Endodermal cell (in vitro differentiated cells): ENCODE measurements at regions not wholly inside any gene's neighbourhood (a gene's known extent, or its start where the extent isn't known, plus 50 kb on each side); places are given as distances from the start of the nearest gene placed in this dataset.

Source experiments
- DNase-seq: peaks from one replicate; pipeline ENCODE4 v3.0.0-alpha.2; 2017
- H3K27ac ChIP-seq: 2 replicates; pipeline ENCODE4 v1.5.1; 2013; ENCODE audit warnings: mild to moderate bottlenecking, low read depth, low read length, moderate library complexity
- H3K27me3 ChIP-seq: 2 replicates; pipeline ENCODE4 v1.6.1; 2013; ENCODE audit warnings: mild to moderate bottlenecking, low read length, moderate library complexity; ENCODE audit not compliant: insufficient read depth, control insufficient read depth, poor library complexity, severe bottlenecking
- H3K36me3 ChIP-seq: 2 replicates; pipeline ENCODE4 v1.7.0; 2013; ENCODE audit warnings: mild to moderate bottlenecking, low read length, moderate library complexity; ENCODE audit not compliant: control insufficient read depth, insufficient read depth
- H3K4me1 ChIP-seq: one replicate; pipeline ENCODE4 v1.7.0; 2013; ENCODE audit warnings: low read length; ENCODE audit not compliant: control insufficient read depth, insufficient read depth
- H3K4me3 ChIP-seq: 2 replicates; pipeline ENCODE4 v1.5.1; 2013; ENCODE audit warnings: mild to moderate bottlenecking, low read length, moderate library complexity
- H3K9ac ChIP-seq: 2 replicates; pipeline ENCODE4 v1.6.1; 2013; ENCODE audit warnings: mild to moderate bottlenecking, low read length, moderate library complexity; ENCODE audit not compliant: poor library complexity, severe bottlenecking; ENCODE audit errors: extremely low read depth
- H3K9me3 ChIP-seq: 2 replicates; pipeline ENCODE4 v1.6.1; 2013; ENCODE audit warnings: mild to moderate bottlenecking, low read length, moderate library complexity; ENCODE audit not compliant: control insufficient read depth
- H3K27ac Mint-ChIP-seq: 2 replicates; pipeline ENCODE4 v1.8.0; 2020; ENCODE audit warnings: mixed read lengths
- H3K27me3 Mint-ChIP-seq: 2 replicates; pipeline ENCODE4 v1.8.0; 2021; ENCODE audit warnings: mild to moderate bottlenecking, mixed read lengths; ENCODE audit not compliant: insufficient read depth
- H3K36me3 Mint-ChIP-seq: 2 replicates; pipeline ENCODE4 v1.8.0; 2020; ENCODE audit warnings: low read depth, mixed read lengths
- H3K4me1 Mint-ChIP-seq: 2 replicates; pipeline ENCODE4 v1.8.0; 2020; ENCODE audit warnings: mixed read lengths
- H3K4me3 Mint-ChIP-seq: 2 replicates; pipeline ENCODE4 v1.8.0; 2020; ENCODE audit warnings: mild to moderate bottlenecking, moderate library complexity, mixed read lengths
- H3K9me3 Mint-ChIP-seq: 2 replicates; pipeline ENCODE4 v1.8.0; 2020; ENCODE audit warnings: mild to moderate bottlenecking, mixed read lengths
- WGBS, 2 experiments: methylation state at CpG; one replicate each; pipeline versions ENCODE4 v1.1.5 to v1.1.7; 2013; ENCODE audit warnings: missing lambda C conversion rate in 2 of 2, mixed read lengths in 1 of 2; ENCODE audit not compliant: insufficient coverage in 1 of 2, insufficient read length in 1 of 2; 5-methylcytosine and 5-hydroxymethylcytosine counted together
- TF ChIP-seq, protein P1 (sequence below): fragments of 200-600 bp; sonication (generic); conservative IDR thresholded peaks from 2 replicates; pipeline ENCODE4 v1.5.0; 2021; ENCODE audit warnings: antibody characterized with exemption, mild to moderate bottlenecking

DNA sequence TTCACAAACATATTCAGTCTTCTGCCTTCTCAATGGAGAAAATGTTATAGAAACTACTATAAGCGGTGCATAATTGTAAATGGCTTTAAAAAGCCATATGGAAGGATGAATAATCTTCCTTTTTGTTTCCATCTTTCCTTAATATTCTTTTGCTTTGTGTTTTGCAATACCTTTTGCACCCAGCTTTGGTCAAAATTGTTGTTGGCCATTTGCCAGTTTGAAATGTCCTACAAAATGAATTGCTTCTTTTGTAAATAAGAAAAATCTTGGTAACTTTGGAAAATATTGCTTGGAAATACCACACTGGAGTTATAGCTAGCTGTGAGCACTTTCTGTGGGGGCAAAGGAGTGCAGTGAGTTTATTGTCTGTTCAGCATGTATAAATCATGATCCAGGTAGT is 93.5 kb upstream of the NR2F2 start:
- H3K27me3 ChIP-seq, result no peaks in the 10 kb centered on the region
- Mint-ChIP-seq H3K4me1 (no peaks in the 10 kb centered on the region), H3K9me3 (no peaks in the 10 kb centered on the region), H3K4me3 (no peak overlapping the region), H3K27me3 (no peaks in the 10 kb centered on the region), H3K36me3 (no peaks in the 10 kb centered on the region), H3K27ac (no peak overlapping the region)
- no peaks in the 10 kb centered on the region for H3K4me1 ChIP-seq
- no peaks in the 10 kb centered on the region for H3K36me3 ChIP-seq
- DNase-seq, result no peak
- H3K9ac ChIP-seq, result no peak overlapping the region
- no peak overlapping the region for H3K4me3 ChIP-seq
- H3K27ac ChIP-seq, result no peak overlapping the region
- H3K9me3 ChIP-seq, result no peaks in the 10 kb centered on the region
- TF ChIP-seq, protein P1, sequence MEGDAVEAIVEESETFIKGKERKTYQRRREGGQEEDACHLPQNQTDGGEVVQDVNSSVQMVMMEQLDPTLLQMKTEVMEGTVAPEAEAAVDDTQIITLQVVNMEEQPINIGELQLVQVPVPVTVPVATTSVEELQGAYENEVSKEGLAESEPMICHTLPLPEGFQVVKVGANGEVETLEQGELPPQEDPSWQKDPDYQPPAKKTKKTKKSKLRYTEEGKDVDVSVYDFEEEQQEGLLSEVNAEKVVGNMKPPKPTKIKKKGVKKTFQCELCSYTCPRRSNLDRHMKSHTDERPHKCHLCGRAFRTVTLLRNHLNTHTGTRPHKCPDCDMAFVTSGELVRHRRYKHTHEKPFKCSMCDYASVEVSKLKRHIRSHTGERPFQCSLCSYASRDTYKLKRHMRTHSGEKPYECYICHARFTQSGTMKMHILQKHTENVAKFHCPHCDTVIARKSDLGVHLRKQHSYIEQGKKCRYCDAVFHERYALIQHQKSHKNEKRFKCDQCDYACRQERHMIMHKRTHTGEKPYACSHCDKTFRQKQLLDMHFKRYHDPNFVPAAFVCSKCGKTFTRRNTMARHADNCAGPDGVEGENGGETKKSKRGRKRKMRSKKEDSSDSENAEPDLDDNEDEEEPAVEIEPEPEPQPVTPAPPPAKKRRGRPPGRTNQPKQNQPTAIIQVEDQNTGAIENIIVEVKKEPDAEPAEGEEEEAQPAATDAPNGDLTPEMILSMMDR, result no peak
- 82 to 100% methylated on average over 1 of the region's 1 CpG for WGBS, 2 experiments

DNA sequence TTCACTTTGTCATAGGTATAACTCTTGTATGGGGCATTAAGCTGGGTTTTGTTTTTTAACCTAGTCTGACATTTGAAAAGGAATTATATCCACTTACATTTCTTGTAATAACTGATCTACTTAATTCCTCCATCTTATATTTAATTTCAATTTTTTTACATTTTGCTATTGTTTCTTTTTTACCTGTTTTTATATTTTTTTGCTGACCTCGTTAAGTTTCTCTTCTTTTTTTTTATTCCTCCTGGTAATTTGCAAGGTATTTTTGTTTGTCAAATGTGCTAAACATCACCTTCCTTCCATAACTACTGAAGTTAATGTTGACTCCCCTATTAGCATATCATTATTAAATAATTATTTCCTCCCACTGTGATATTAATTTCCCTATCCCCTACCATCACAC is 87.7 kb upstream of the NR2F2 start:
- H3K27ac ChIP-seq, result no peak overlapping the region
- H3K27me3 Mint-ChIP-seq, result peaks cover 10% of the 10 kb centered on the region
- 100% methylated on average over 1 of the region's 1 CpG; no CpG with 5 or more reads in 1 of the 2 experiments for WGBS, 2 experiments
- H3K27me3 ChIP-seq, result no peaks in the 10 kb centered on the region
- no peaks in the 10 kb centered on the region for H3K36me3 Mint-ChIP-seq
- H3K4me1 Mint-ChIP-seq, result no peaks in the 10 kb centered on the region
- H3K9ac ChIP-seq, result no peak overlapping the region
- no peak for DNase-seq
- H3K4me3 ChIP-seq, result no peak overlapping the region
- H3K9me3 Mint-ChIP-seq, result peaks cover 1% of the 10 kb centered on the region
- TF ChIP-seq, protein P1, result no peak
- no peak overlapping the region for H3K27ac Mint-ChIP-seq
- no peak overlapping the region for H3K4me3 Mint-ChIP-seq
- H3K36me3 ChIP-seq, result no peaks in the 10 kb centered on the region
- H3K4me1 ChIP-seq, result no peaks in the 10 kb centered on the region
- peaks cover 7% of the 10 kb centered on the region for H3K9me3 ChIP-seq

DNA sequence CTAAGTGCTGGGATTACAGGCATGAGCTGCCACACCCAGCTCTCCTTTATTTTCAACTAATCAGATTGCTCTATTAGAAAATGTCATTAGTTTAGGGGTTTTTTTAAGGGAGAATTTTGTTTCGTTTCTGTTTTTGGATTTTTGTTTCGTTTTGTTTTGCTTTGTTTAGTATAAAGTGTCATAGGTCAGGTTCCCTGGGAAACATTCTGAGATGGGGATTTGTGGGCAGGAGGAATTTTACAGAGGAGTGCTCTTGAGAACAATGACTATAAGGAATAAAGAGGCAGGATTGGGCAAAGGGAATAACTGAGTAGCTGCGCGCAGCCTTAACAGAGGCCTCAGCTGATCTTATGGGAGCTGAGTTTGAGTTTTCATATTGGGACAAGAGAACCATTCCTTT is 86.8 kb upstream of the NR2F2 start:
- no peaks in the 10 kb centered on the region for H3K27me3 ChIP-seq
- H3K4me3 Mint-ChIP-seq, result no peak overlapping the region
- H3K9me3 ChIP-seq, result peaks cover 7% of the 10 kb centered on the region
- H3K27ac ChIP-seq, result no peak overlapping the region
- no peak for DNase-seq
- no peaks in the 10 kb centered on the region for H3K4me1 ChIP-seq
- H3K27me3 Mint-ChIP-seq, result peaks cover 10% of the 10 kb centered on the region
- peaks cover 3% of the 10 kb centered on the region for H3K4me1 Mint-ChIP-seq
- H3K36me3 ChIP-seq, result no peaks in the 10 kb centered on the region
- 89 to 100% methylated on average over 2 to 4 of the region's 4 CpGs for WGBS, 2 experiments
- no peak overlapping the region for H3K4me3 ChIP-seq
- no peak overlapping the region for H3K9ac ChIP-seq
- TF ChIP-seq, protein P1, result no peak
- H3K27ac Mint-ChIP-seq, result no peak overlapping the region
- H3K9me3 Mint-ChIP-seq, result peaks cover 4% of the 10 kb centered on the region
- no peaks in the 10 kb centered on the region for H3K36me3 Mint-ChIP-seq
